ENCODE measurements at regions not wholly inside any gene's neighbourhood (a gene's known extent, or its start where the extent isn't known, plus 50 kb on each side); places are given as distances from the start of the nearest gene placed in this dataset.

DNA sequence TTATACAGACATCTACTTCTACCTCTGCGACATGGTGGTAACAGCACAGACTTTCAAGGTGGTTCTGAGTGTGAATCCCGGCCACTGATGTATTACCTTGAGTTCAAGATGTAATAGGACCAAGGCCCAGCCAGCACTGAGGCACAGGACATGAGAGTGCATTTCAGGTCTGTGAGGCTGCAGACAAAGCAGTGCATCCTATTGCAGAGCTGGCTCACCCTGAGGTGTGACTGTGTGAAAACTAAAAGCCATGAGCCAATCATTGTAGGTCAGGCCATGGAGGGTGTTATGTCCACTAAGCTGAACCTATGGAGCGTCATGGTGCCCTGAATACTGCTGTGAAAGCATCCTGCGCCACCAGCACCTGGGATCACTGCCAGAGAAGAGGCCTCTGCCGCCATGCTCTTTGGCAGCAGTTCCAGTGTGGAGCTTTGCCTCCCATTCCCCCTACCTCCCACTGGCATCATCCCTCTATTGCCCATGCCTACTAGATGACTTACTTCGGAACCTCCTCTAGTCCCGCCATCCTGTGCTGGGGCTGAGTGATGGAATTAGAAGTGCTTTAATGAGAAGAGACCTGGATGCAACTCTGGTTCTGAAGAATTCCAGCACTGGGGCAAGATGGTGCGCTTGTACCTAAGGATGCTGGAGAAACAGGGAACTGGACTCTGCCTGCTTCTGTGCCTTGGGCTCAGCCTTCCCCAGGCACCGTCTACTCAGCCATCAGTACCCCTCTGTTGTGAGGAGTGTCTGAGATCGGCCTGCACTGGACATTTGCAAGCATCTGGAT lies 112.0 kb upstream of the RMDN2 start:
- TF ChIP-seq, protein P1, sequence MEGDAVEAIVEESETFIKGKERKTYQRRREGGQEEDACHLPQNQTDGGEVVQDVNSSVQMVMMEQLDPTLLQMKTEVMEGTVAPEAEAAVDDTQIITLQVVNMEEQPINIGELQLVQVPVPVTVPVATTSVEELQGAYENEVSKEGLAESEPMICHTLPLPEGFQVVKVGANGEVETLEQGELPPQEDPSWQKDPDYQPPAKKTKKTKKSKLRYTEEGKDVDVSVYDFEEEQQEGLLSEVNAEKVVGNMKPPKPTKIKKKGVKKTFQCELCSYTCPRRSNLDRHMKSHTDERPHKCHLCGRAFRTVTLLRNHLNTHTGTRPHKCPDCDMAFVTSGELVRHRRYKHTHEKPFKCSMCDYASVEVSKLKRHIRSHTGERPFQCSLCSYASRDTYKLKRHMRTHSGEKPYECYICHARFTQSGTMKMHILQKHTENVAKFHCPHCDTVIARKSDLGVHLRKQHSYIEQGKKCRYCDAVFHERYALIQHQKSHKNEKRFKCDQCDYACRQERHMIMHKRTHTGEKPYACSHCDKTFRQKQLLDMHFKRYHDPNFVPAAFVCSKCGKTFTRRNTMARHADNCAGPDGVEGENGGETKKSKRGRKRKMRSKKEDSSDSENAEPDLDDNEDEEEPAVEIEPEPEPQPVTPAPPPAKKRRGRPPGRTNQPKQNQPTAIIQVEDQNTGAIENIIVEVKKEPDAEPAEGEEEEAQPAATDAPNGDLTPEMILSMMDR (IDR thresholded peaks at IDR 0.05; ENCODE audit: insufficient read depth, low read depth, low read length), result no peak
- TF ChIP-seq EZH2 (IDR thresholded peaks at IDR 0.05; ENCODE audit: insufficient read depth, low read length), result no peak
